Adipocyte (in vitro differentiated cells): ENCODE measurements at regions not wholly inside any gene's neighbourhood (a gene's known extent, or its start where the extent isn't known, plus 50 kb on each side); places are given as distances from the start of the nearest gene placed in this dataset.

ENCODE experiments used
- DNase-seq: peaks from one replicate; pipeline ENCODE4 v3.0.0-alpha.2; 2015; ENCODE audit warnings: low read depth
- H3K27me3 ChIP-seq: replicated peaks from 2 replicates; pipeline ENCODE4 v1.7.0; 2013; ENCODE audit warnings: mild to moderate bottlenecking, low read length, moderate library complexity; ENCODE audit not compliant: control insufficient read depth, insufficient read depth
- H3K36me3 ChIP-seq: 2 replicates; pipeline ENCODE4 v1.7.0; 2013; ENCODE audit warnings: low read length, mild to moderate bottlenecking, moderate library complexity; ENCODE audit not compliant: control insufficient read depth, insufficient read depth, severe bottlenecking
- H3K4me1 ChIP-seq: 2 replicates; pipeline ENCODE4 v1.7.0; 2013; ENCODE audit warnings: mild to moderate bottlenecking, low read length, moderate library complexity; ENCODE audit not compliant: control insufficient read depth, insufficient read depth
- H3K4me3 ChIP-seq: 2 replicates; pipeline ENCODE4 v1.7.0; 2013; ENCODE audit warnings: mild to moderate bottlenecking, low read length, moderate library complexity
- H3K9ac ChIP-seq: 2 replicates; pipeline ENCODE4 v1.7.0; 2013; ENCODE audit warnings: mild to moderate bottlenecking, low read length, moderate library complexity
- H3K9me3 ChIP-seq: 2 replicates; pipeline ENCODE4 v1.7.0; 2013; ENCODE audit warnings: mild to moderate bottlenecking, low read length, moderate library complexity; ENCODE audit not compliant: control insufficient read depth

DNA sequence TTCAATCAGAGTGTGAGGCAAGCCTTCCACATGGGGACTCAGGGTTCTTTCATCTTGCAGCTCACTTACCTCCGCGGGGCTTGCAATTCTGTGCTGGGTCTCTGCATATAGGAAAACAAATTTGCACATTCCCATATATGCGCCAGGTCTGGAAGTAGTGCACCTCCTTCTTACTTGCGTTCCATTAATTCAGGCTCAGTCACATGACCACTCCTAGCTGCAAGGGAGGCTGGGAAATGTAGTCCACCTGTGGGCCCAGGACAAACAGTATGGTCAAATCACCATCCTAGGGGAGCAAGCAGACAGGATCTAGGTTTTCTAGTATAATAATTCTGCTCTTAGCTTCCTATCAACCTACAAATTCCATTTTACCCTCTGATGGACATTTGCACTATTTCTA, 160.4 kb downstream of the AACS start:
- Histone ChIP-seq H3K9me3 (no peaks in the 10 kb centered on the region), H3K4me3 (no peak overlapping the region), H3K4me1 (no peaks in the 10 kb centered on the region), H3K9ac (no peak overlapping the region), H3K36me3 (no peaks in the 10 kb centered on the region), H3K27me3 (no peaks in the 10 kb centered on the region)
- DNase-seq: no peak

DNA sequence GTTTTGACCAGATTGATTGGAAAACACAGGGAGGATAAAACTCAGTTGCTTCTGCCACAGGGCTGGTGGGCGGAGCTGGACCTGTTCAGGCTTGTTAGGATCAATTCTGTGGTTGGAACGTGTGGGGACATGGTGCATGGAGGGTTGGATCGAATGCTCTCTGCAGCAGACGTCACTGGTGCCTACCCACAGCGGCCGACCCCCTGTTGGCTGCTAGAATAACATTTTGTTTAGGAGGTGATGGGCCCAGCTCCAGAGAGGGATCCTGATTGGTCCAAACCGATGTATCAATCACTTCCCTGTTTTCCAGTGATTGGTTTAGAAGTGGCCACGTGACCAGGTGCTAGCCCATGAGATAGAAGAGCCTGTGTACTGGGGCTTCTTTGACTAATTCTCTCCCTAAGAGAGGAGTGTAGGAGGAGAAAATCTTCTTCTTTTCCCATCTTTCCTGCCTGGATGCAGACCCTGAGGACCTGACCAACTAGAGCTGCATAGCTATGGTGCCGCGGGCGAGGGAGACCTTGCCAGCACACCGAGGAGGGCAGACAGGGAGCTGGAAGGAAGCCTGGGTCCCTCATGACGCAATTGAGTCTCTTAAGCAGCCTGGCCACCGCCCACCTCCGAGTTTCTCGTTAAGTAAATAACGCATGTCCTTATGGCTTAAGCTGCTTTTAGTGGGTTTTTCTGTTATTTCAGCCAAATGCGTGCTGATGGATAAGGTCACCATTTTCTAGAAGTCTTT, 163.5 kb downstream of the AACS start:
- H3K9ac ChIP-seq: no peak overlapping the region
- H3K27me3 ChIP-seq: no peaks in the 10 kb centered on the region
- H3K9me3 ChIP-seq: no peaks in the 10 kb centered on the region
- H3K4me1 ChIP-seq: no peaks in the 10 kb centered on the region
- no peak for DNase-seq
- H3K36me3 ChIP-seq: no peaks in the 10 kb centered on the region
- no peak overlapping the region for H3K4me3 ChIP-seq

GRCh38 chr12:125229878-125230530, 164.8 kb downstream of the AACS start:
- H3K4me3 ChIP-seq: no peak overlapping the region
- no peaks in the 10 kb centered on the region for H3K9me3 ChIP-seq
- H3K4me1 ChIP-seq: no peaks in the 10 kb centered on the region
- no peaks in the 10 kb centered on the region for H3K36me3 ChIP-seq
- H3K9ac ChIP-seq: no peak overlapping the region
- H3K27me3 ChIP-seq: no peaks in the 10 kb centered on the region
- DNase-seq: no peak

DNA sequence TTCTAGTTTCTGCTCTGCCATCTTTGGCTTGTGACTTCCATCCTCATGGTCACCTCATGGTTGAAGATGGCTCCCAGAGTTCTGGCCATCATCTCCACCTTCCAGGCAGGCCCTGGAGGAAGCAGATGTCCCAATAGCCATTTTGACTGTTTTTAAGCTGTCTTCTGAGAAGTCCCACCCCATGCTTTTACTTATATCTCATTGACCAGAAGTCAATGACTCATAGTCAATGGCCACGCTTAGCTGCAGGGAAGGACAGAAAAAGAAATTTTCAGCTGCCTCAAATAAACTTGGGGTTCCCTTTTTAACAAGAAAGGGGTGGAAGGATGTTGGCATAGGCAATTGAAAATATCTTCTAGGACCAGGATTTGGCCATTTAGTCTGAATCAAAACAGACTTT, 168.1 kb downstream of the AACS start:
- no peaks in the 10 kb centered on the region for H3K9me3 ChIP-seq
- no peaks in the 10 kb centered on the region for H3K27me3 ChIP-seq
- no peak overlapping the region for H3K9ac ChIP-seq
- no peak overlapping the region for H3K4me3 ChIP-seq
- no peak for DNase-seq
- no peaks in the 10 kb centered on the region for H3K36me3 ChIP-seq
- H3K4me1 ChIP-seq: no peaks in the 10 kb centered on the region

GRCh38 chr12:125239563-125239962, 174.3 kb downstream of the AACS start:
- no peak for DNase-seq

DNA sequence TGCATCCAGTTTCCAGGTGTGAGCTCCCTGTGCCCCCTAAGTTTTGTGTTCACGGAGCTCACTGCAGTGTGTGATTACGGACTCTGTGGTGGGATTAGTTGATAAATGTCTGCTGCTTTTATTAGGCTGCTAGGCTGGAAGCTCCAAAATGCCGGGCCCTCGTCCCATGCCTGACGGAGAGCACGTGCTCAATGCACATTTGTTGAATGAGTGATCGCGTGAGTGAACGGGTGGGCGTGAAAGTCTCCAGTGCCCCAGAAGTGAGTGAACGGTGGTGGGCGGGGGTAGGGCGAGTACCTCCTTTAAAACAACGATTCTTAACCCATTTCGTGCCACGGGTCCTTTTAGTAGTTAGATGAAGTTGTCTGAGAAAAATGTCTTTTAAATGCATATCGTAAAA, 175.5 kb downstream of the AACS start:
- Histone ChIP-seq H3K9ac (no peak overlapping the region), H3K27me3 (peaks cover 3% of the 10 kb centered on the region), H3K4me1 (no peaks in the 10 kb centered on the region), H3K36me3 (no peaks in the 10 kb centered on the region), H3K9me3 (no peaks in the 10 kb centered on the region), H3K4me3 (no peak overlapping the region)
- DNase-seq: no peak

More at GRCh38 chr12:125239563-125239962, 174.3 kb downstream of the AACS start:
- Histone ChIP-seq H3K9me3 (no peaks in the 10 kb centered on the region), H3K36me3 (no peaks in the 10 kb centered on the region), H3K27me3 (no peaks in the 10 kb centered on the region), H3K4me3 (no peak overlapping the region), H3K4me1 (no peaks in the 10 kb centered on the region), H3K9ac (no peak overlapping the region)

- H3K9ac ChIP-seq: no peak overlapping the region
- no peaks in the 10 kb centered on the region for H3K4me1 ChIP-seq
Observed at GRCh38 chr12:125243811-125244210, 178.6 kb downstream of the AACS start.

GRCh38 chr12:125244338-125244737, 179.1 kb downstream of the AACS start:
- Histone ChIP-seq H3K9ac (no peak overlapping the region), H3K4me1 (no peaks in the 10 kb centered on the region), H3K4me3 (no peak overlapping the region), H3K27me3 (peaks cover 8% of the 10 kb centered on the region), H3K36me3 (no peaks in the 10 kb centered on the region), H3K9me3 (no peaks in the 10 kb centered on the region)
- DNase-seq: no peak

More at GRCh38 chr12:125243811-125244210, 178.6 kb downstream of the AACS start:
- no peak overlapping the region for H3K4me3 ChIP-seq
- no peaks in the 10 kb centered on the region for H3K9me3 ChIP-seq
- H3K36me3 ChIP-seq: no peaks in the 10 kb centered on the region
- peaks cover 8% of the 10 kb centered on the region for H3K27me3 ChIP-seq
- DNase-seq: no peak

DNA sequence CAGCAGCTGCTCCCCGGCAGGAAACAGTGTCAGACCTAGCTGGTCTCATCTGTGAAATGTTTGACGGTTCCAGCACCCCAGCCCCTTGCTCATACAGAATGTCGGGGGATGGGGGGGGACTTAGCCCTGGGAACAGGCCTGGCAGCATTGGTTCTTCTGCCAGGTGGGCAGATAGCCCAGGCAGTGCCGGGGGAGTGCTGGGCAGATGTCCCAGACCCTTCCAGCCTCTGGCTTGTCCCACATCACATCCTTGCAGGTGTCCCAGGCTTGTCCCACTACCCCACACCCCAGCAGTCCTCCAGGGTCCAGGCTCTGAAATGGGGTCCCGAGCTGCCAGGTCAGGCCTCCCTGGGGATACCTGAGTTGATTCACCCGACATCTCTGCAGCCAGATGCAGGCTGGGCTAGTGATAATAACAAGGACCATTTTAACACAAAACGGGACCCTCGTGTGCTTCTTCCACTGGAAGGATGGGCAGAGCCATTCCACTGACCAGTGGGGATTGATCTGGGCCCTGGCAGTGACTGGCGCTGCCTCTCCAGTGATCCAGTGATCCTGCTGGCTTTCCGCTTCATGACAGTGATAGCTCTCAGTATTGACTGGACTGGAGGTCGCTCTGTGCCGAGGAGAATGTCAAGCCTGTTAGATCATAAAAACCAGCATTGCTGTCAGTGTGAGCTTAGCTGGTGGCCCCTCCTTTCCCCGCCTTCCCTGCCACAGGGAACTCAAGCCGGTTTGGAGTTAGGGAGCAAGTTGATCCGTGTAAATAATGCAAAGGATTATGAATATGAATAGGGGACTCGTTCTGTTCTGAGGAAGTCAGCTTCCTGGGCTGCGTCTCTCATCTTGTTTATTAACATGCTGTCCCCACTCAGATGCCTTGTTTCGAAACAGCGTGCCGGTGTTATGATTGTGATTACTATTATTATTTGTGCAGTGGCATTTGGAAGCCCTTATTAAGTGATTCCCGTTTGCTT, 180.6 kb downstream of the AACS start:
- Histone ChIP-seq H3K4me1 (no peaks in the 10 kb centered on the region), H3K36me3 (no peaks in the 10 kb centered on the region), H3K27me3 (peaks cover 8% of the 10 kb centered on the region), H3K9me3 (no peaks in the 10 kb centered on the region), H3K9ac (no peak overlapping the region), H3K4me3 (peak overlapping the region; percentile 56)
- DNase-seq: no peak

- Histone ChIP-seq H3K36me3 (no peaks in the 10 kb centered on the region), H3K9me3 (no peaks in the 10 kb centered on the region), H3K9ac (no peak overlapping the region), H3K4me3 (no peak overlapping the region), H3K4me1 (no peaks in the 10 kb centered on the region), H3K27me3 (peaks cover 15% of the 10 kb centered on the region)
- DNase-seq: no peak
Observed at GRCh38 chr12:125247477-125247876, 182.2 kb downstream of the AACS start.
